ENCODE measurements at regions not wholly inside any gene's neighbourhood (a gene's known extent, or its start where the extent isn't known, plus 50 kb on each side); places are given as distances from the start of the nearest gene placed in this dataset.
A peak's percentile ranks its signal among the peaks of the same experiment; 100 is the strongest.
"Not testable (repeated sequence)": the region's sequence is repeated elsewhere in the genome, so short reads cannot be mapped to it uniquely, and the experiment has no call there.

DNA sequence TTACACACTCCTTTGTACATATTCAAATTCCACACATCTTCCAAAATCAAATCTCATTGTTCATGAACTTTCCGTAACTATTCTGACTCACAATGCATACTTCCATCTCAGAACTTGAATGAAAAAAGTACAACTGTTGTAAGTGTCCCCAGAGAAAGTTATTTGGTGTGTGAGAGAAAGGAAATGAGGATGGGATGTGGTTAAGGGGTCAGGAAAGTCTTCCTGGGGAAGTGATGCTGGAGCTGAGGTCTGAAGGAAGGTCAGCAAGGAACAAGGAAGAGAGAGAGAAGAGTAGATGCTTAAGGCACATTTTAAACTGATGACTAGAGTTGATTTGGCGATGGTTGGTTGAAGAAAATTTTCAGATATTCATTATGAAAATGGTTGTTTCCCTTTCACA lies 340.0 kb upstream of the STXBP6 start:
- no peak for DNase-seq (ENCODE audit: low spot score)
- H3K27ac Mint-ChIP-seq: no peak overlapping the region
- no peaks in the 10 kb centered on the region for H3K36me3 Mint-ChIP-seq (ENCODE audit: low read depth)
- H3K4me3 Mint-ChIP-seq: no peak overlapping the region
- no peaks in the 10 kb centered on the region for H3K9me3 Mint-ChIP-seq
- H3K27me3 Mint-ChIP-seq (ENCODE audit: low read depth): no peaks in the 10 kb centered on the region
- H3K4me1 Mint-ChIP-seq (ENCODE audit: low read depth): peaks cover 5% of the 10 kb centered on the region

DNA sequence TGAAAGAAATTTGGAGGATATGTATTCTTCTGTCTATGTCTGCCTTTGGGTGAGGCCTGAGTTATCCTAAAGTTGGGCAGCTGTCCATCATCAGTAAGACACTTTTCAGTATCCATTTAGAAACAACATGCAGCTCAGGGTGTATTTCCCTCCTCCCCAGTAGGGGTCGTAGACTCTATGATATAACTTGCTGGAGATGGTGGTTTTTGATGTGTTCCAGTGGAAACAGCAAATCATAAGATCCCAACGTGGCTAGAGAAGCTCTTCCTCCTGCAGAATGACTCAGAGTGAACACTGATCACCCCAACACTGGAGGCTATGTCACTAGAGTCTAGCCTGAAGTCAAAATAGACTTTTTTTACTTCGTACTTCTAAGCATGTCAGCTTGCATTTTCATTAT lies 331.6 kb upstream of the STXBP6 start:
- Mint-ChIP-seq H3K36me3 (ENCODE audit: low read depth) (no peaks in the 10 kb centered on the region), H3K27ac (no peak overlapping the region), H3K27me3 (ENCODE audit: low read depth) (no peaks in the 10 kb centered on the region), H3K9me3 (no peaks in the 10 kb centered on the region), H3K4me1 (ENCODE audit: low read depth) (no peaks in the 10 kb centered on the region), H3K4me3 (no peak overlapping the region)
- DNase-seq (ENCODE audit: low spot score): peak; percentile 4

DNA sequence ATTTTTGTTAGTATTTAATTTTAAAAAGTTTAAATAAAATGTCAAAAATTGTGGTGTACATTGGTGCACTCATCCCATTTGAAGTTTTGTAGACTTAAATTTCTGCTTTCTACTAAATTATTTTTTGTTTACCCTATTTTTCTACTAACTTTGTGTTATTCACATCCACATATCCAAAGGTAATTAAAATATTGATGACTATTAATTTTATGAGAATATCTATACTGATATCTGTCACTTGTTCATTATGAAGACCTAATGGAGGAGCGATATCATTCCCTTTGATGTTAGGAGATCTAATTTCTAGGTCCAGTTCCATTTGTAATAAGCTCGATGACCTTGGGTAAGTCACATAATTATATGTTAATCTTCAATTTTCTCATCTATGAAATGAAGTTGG lies 325.7 kb upstream of the STXBP6 start:
- no peaks in the 10 kb centered on the region for H3K9me3 Mint-ChIP-seq
- no peak for DNase-seq (ENCODE audit: low spot score)
- no peak overlapping the region for H3K27ac Mint-ChIP-seq
- no peaks in the 10 kb centered on the region for H3K36me3 Mint-ChIP-seq (ENCODE audit: low read depth)
- H3K27me3 Mint-ChIP-seq (ENCODE audit: low read depth): no peaks in the 10 kb centered on the region
- no peak overlapping the region for H3K4me3 Mint-ChIP-seq
- H3K4me1 Mint-ChIP-seq (ENCODE audit: low read depth): no peaks in the 10 kb centered on the region

DNA sequence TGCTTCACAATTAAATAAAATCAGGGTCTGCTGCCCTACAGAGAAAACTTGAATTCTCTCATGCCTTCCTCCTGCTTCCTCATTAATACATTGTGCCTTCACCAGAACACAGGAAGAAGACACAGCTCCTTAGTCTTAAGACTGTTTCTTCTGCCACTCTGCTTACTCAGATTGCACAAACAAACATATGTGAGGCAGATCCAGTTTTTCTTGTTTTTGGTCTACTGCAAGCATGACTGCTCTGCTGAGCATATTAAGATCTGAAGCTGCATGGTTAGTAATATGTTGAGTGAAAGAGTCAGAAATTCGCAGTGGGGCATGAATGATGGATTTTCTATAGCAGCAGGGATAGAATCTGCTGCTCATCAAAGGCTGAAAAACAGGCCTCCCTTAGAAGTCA lies 321.1 kb upstream of the STXBP6 start:
- H3K27me3 Mint-ChIP-seq (ENCODE audit: low read depth): no peaks in the 10 kb centered on the region
- DNase-seq (ENCODE audit: low spot score): no peak
- no peak overlapping the region for H3K4me3 Mint-ChIP-seq

DNA sequence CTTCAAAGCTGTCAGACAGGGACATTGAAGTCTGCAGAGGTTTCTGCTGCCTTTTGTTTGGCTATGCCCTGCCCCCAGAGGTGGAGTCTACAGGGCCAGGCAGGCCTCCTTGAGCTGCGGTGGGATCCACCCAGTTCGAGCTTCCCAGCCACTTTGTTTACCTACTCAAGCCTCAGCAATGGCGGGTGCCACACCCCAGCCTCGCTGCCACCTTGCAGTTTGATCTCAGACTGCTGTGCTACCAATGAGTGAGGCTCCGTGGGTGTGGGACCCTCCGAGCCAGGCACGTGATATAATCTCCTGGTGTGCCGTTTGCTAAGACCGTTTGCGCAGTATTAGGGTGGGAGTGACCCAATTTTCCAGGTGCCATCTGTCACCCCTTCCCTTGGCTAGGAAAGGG lies 320.1 kb upstream of the STXBP6 start:
- H3K4me1 Mint-ChIP-seq (ENCODE audit: low read depth); H3K27me3 Mint-ChIP-seq (ENCODE audit: low read depth); H3K36me3 Mint-ChIP-seq (ENCODE audit: low read depth); H3K4me3 Mint-ChIP-seq; H3K27ac Mint-ChIP-seq; DNase-seq (ENCODE audit: low spot score): not testable (repeated sequence)
- H3K9me3 Mint-ChIP-seq: peaks cover 28% of the 10 kb centered on the region

More for the DNA sequence above, 321.1 kb upstream of the STXBP6 start:
- Mint-ChIP-seq H3K27ac (no peak overlapping the region), H3K4me1 (ENCODE audit: low read depth) (no peaks in the 10 kb centered on the region), H3K9me3 (peaks cover 24% of the 10 kb centered on the region), H3K36me3 (ENCODE audit: low read depth) (no peaks in the 10 kb centered on the region)

DNA sequence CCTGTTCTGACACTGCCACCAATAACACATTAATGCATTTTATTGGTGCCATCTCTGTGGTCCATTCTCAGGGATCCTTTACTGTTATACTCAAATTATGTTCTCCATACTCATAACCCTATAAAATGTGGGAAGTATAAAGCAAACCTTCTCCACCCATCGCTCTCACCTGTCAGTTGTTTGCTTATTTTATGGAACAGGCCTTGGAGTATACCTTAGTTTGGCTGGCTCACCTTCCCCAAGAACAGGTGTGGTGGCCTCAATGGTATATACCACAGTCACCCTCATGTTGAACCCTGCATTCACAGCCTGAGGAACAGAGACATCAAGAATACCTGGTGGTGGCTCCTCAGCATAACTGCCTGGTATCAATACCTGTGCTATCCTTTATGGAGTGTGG lies 308.4 kb upstream of the STXBP6 start:
- Mint-ChIP-seq H3K36me3 (ENCODE audit: low read depth) (no peaks in the 10 kb centered on the region), H3K27ac (no peak overlapping the region), H3K9me3 (peaks cover 22% of the 10 kb centered on the region), H3K27me3 (ENCODE audit: low read depth) (no peaks in the 10 kb centered on the region), H3K4me3 (no peak overlapping the region), H3K4me1 (ENCODE audit: low read depth) (no peaks in the 10 kb centered on the region)
- no peak for DNase-seq (ENCODE audit: low spot score)

DNA sequence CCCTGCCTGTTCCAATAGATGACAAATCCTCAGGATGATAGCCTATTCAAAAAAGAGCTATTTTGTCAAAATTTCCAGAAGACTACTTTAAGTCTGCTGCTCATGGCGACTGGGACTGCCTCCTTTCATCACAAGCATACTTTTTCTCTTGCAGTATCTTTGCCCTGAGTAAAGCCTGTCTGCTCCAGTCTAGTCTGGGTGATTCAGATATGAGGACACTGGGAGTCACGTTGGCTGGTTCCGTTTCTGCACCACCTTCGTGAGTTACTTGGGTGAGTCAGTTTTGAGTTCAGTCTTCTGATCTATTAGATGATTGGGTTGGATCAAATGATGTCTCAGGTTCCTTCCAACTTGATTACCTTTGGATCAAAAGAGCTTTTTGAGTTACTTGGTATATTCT lies 301.3 kb upstream of the STXBP6 start:
- no peak overlapping the region for H3K27ac Mint-ChIP-seq
- H3K27me3 Mint-ChIP-seq (ENCODE audit: low read depth): no peaks in the 10 kb centered on the region

DNA sequence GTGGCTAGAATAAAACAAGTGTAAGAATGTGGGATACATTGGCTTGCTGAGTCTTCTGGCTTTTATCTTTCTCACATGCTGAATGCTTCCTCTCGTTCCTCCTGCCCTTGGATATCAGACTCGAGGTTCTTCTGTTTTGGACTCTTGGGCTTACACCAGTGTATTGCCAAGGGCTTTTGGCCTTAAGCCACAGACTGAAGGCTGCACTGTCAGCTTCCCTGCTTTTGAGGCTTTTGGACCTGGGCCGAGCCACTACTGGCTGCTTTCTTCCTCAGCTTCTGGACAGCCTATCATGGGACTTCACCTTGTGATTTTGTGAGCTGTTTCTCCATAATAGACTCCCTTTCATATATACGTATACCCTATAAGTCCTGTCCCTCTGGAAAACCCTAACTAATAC lies 300.9 kb upstream of the STXBP6 start:
- DNase-seq (ENCODE audit: low spot score): no peak
- Mint-ChIP-seq H3K27ac (no peak overlapping the region), H3K4me3 (no peak overlapping the region), H3K36me3 (ENCODE audit: low read depth) (no peaks in the 10 kb centered on the region), H3K27me3 (ENCODE audit: low read depth) (no peaks in the 10 kb centered on the region), H3K9me3 (peaks cover 5% of the 10 kb centered on the region), H3K4me1 (ENCODE audit: low read depth) (no peaks in the 10 kb centered on the region)

More for the DNA sequence above, 301.3 kb upstream of the STXBP6 start:
- Mint-ChIP-seq H3K9me3 (peaks cover 5% of the 10 kb centered on the region), H3K36me3 (ENCODE audit: low read depth) (no peaks in the 10 kb centered on the region), H3K4me3 (no peak overlapping the region), H3K4me1 (ENCODE audit: low read depth) (no peaks in the 10 kb centered on the region)
- no peak for DNase-seq (ENCODE audit: low spot score)

DNA sequence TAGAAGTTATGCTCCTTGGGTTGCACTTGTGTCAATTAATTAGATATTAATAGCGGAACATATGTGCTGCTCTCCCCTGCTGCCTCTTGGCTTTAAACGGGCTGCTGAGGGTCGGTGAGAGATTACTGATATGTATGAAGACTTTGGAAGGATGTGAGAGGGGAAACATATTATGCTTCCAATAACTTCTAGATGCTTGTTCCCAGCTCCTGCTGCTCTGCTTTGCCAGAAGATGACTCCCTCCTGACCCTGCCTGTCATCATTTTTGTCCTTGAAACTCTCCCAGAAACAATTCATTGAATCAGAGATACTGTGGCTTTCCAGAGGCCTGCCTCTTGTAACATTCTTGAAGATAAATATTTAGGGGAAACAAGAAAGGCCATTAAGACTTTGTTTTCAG lies 300.1 kb upstream of the STXBP6 start:
- H3K36me3 Mint-ChIP-seq (ENCODE audit: low read depth): no peaks in the 10 kb centered on the region
- peaks cover 8% of the 10 kb centered on the region for H3K9me3 Mint-ChIP-seq
- no peak overlapping the region for H3K27ac Mint-ChIP-seq
- DNase-seq (ENCODE audit: low spot score): no peak
- no peaks in the 10 kb centered on the region for H3K27me3 Mint-ChIP-seq (ENCODE audit: low read depth)
- H3K4me1 Mint-ChIP-seq (ENCODE audit: low read depth): no peaks in the 10 kb centered on the region
- no peak overlapping the region for H3K4me3 Mint-ChIP-seq

DNA sequence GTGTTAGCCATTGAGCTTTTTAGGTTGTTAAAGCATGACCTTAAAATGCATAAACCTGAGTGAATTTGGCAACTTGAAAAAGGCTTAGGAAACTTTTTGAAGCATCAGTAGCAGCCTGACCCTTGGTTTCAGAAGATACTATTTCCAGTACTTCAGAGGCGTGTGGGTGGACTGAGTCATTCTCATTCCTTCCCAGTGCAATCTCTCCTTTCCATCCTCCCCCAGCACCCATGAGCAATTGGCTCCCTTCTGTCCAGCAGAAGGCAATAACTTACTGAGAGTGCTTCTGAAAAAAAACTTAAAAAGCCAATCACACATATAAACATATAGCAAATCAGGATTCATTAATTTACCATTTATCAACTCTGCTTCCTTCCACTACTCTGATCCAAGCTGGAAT lies 299.3 kb upstream of the STXBP6 start:
- Mint-ChIP-seq H3K9me3 (peaks cover 13% of the 10 kb centered on the region), H3K27me3 (ENCODE audit: low read depth) (no peaks in the 10 kb centered on the region), H3K4me1 (ENCODE audit: low read depth) (no peaks in the 10 kb centered on the region), H3K27ac (no peak overlapping the region), H3K36me3 (ENCODE audit: low read depth) (no peaks in the 10 kb centered on the region), H3K4me3 (no peak overlapping the region)
- DNase-seq (ENCODE audit: low spot score): peak; percentile 8

DNA sequence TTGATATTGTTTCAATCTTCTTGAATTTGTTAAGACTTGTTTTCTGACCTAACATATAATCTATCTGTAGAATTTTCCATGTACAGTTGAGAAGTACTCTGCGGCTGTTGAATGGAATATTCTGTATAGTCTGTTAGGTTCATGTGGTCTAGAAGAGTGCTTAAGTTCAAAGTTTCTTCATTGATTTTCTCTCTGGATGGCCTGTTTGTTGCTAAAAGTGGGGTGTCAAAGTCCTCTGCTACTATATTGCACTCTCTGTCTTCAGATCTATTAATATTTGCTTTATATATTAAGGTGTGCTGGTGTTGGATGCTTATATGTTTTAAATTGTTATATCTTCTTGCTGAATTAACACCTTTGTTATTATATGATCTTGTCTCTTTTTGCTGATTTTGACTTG lies 290.9 kb upstream of the STXBP6 start:
- H3K9me3 Mint-ChIP-seq: peaks cover 39% of the 10 kb centered on the region
- H3K36me3 Mint-ChIP-seq (ENCODE audit: low read depth): no peaks in the 10 kb centered on the region

DNA sequence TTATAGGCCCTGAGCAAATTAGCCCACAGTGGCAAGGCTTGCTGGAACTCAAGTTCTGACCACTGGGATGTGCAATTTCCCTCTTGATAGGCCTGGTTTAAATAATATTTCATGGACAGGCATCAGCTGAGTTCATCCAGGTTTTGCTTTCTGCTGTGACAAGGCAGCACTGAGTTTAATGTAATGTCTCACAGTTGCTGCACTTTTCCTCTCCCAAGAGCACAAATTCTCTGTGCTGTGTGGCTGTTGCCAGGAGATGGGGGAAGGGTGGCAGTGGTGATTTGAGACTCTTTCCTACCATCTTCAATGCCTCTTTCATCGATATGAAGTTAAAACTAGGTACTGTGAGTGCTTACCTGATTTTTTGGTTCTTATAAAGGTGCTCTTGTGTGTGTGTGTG lies 272.8 kb upstream of the STXBP6 start:
- H3K27ac Mint-ChIP-seq: no peak overlapping the region
- DNase-seq (ENCODE audit: low spot score): no peak
- no peak overlapping the region for H3K4me3 Mint-ChIP-seq
- no peaks in the 10 kb centered on the region for H3K27me3 Mint-ChIP-seq (ENCODE audit: low read depth)
- peaks cover 23% of the 10 kb centered on the region for H3K9me3 Mint-ChIP-seq
- H3K4me1 Mint-ChIP-seq (ENCODE audit: low read depth): no peaks in the 10 kb centered on the region
- H3K36me3 Mint-ChIP-seq (ENCODE audit: low read depth): no peaks in the 10 kb centered on the region

More for the DNA sequence above, 290.9 kb upstream of the STXBP6 start:
- no peak for DNase-seq (ENCODE audit: low spot score)
- Mint-ChIP-seq H3K27ac (no peak overlapping the region), H3K4me3 (no peak overlapping the region), H3K4me1 (ENCODE audit: low read depth) (no peaks in the 10 kb centered on the region), H3K27me3 (ENCODE audit: low read depth) (no peaks in the 10 kb centered on the region)

DNA sequence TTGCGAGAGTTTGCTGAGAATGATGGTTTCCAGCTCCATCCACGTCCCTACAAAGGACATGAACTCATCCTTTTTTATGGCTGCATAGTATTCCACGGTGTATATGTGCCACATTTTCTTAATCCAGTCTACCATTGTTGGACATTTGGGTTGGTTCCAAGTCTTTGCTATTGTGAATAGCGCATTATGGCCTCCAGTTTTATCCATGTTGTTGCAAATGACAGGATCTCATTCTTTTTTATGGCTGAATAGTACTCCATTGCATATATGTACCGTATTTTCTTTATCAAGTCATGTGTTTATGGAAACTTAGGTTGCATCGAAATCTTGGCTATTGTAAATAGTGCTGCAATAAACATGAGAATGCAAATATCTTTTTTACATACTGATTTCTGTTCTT lies 266.1 kb upstream of the STXBP6 start:
- H3K9me3 Mint-ChIP-seq: peaks cover 20% of the 10 kb centered on the region
- H3K4me1 Mint-ChIP-seq (ENCODE audit: low read depth); H3K4me3 Mint-ChIP-seq; H3K27ac Mint-ChIP-seq; H3K27me3 Mint-ChIP-seq (ENCODE audit: low read depth); H3K36me3 Mint-ChIP-seq (ENCODE audit: low read depth); DNase-seq (ENCODE audit: low spot score): not testable (repeated sequence)

DNA sequence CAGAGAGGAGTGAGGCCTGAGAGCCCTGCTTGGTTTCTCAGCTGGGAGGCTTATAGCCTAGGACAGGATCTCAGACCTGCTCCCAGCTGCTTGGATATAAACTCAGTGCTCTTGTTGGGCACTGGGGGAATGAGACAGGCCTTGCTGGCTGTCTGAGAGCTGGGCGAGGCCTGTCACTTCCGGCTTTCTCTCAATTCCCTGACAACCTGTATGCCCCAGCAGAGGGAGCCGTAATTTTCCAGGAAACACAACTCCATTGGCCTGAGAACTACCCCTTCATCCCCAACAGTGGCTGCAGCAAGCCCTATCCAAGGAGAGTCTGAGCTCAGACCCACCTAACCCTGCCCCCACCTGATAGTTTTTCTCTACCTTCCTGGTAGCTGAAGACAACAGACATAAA lies 258.3 kb upstream of the STXBP6 start:
- no peaks in the 10 kb centered on the region for H3K36me3 Mint-ChIP-seq (ENCODE audit: low read depth)
- peaks cover 4% of the 10 kb centered on the region for H3K9me3 Mint-ChIP-seq
- H3K4me1 Mint-ChIP-seq (ENCODE audit: low read depth): no peaks in the 10 kb centered on the region
- H3K27me3 Mint-ChIP-seq (ENCODE audit: low read depth): no peaks in the 10 kb centered on the region
- H3K4me3 Mint-ChIP-seq: no peak overlapping the region
- H3K27ac Mint-ChIP-seq: no peak overlapping the region
- DNase-seq (ENCODE audit: low spot score): no peak

DNA sequence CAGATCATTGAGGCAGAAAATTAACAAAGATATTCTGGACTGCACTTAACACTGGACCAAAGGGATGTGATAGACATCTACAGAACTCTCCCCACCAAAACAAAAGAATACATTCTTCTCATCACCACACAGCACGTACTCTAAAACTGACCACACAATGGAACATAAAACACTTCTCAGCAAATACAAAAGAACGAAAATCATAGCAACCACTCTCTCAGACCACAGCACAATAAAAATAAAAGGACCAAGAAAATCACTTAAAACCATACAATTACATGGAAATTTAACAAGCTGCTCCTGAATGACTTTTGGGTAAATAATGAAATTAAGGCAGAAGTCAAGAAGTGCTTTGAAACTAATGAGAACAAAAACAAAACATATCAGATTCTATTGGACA lies 254.0 kb upstream of the STXBP6 start:
- no peak for DNase-seq (ENCODE audit: low spot score)
- H3K4me3 Mint-ChIP-seq: no peak overlapping the region
- H3K36me3 Mint-ChIP-seq (ENCODE audit: low read depth): no peaks in the 10 kb centered on the region
- peaks cover 4% of the 10 kb centered on the region for H3K9me3 Mint-ChIP-seq
- H3K4me1 Mint-ChIP-seq (ENCODE audit: low read depth): no peaks in the 10 kb centered on the region
- H3K27me3 Mint-ChIP-seq (ENCODE audit: low read depth): no peaks in the 10 kb centered on the region
- no peak overlapping the region for H3K27ac Mint-ChIP-seq
